ENCODE measurements at regions not wholly inside any gene's neighbourhood (a gene's known extent, or its start where the extent isn't known, plus 50 kb on each side); places are given as distances from the start of the nearest gene placed in this dataset.

- TF ChIP-seq CTCF (IDR thresholded peaks at IDR 0.05) (no peak), POLR2A (IDR thresholded peaks at IDR 0.05) (no peak)
These were observed 97.1 kb upstream of the ZNF608 start for GRCh38 chr5:124843596-124843899.

Data from sigmoid colon (tissue), 3 donors.